ENCODE measurements at regions not wholly inside any gene's neighbourhood (a gene's known extent, or its start where the extent isn't known, plus 50 kb on each side); places are given as distances from the start of the nearest gene placed in this dataset.

- DNase-seq (ENCODE audit: low read depth, low spot score), result no peak
Observed at GRCh38 chr11:98955551-98955950, 65.2 kb upstream of the CNTN5 start.

More at GRCh38 chr11:98955551-98955950, 65.2 kb upstream of the CNTN5 start:
- no peak overlapping the region for H3K27ac ChIP-seq (ENCODE audit: control insufficient read depth, insufficient read depth)
- H3K4me2 ChIP-seq (ENCODE audit: control insufficient read depth, insufficient read depth), result no peak overlapping the region
- H3K9ac ChIP-seq (ENCODE audit: control insufficient read depth, insufficient read depth, low read length), result no peak overlapping the region
- no peak overlapping the region for H2AFZ ChIP-seq (ENCODE audit: control insufficient read depth, low read depth, low read length)
- no peak for FAIRE-seq
- intact Hi-C loops (cut with micrococcal nuclease; ENCODE audit: unreplicated experiment), result no loop called here
- ChIA-PET SMC1A (ENCODE audit: uncharacterized antibody, unreplicated experiment) (interaction anchor here (1.3 kb wide), 1 partner anchor 9 kb away, joined by 3 read pairs; no protein-coding TSS in a partner anchor), POLR2A (no interaction called here), RAD21 (ENCODE audit: unreplicated experiment) (no interaction called here), CTCF (no interaction called here)
- in situ Hi-C loops (cut with MboI), result no loop called here
- WGBS (ENCODE audit: insufficient coverage, insufficient replicate concordance, low lambda C conversion rate, missing lambda C conversion rate), result 0% methylated on average over 1 of the region's 1 CpG
- no peaks in the 10 kb centered on the region for H3K9me3 ChIP-seq (replicated peaks; ENCODE audit: control insufficient read depth, insufficient read depth, low read length)
- no peaks in the 10 kb centered on the region for H3K4me1 ChIP-seq (ENCODE audit: control insufficient read depth, insufficient read depth, low read length)
- H3K27me3 ChIP-seq (replicated peaks in 1 of 2; ENCODE audit: control insufficient read depth in 2 of 2, insufficient read depth in 2 of 2, low read length in 1 of 2), result no peaks in the 10 kb centered on the region
- no TSS peak for BruUV-seq (replicated peaks)
- TF ChIP-seq ATF7 (IDR thresholded peaks at IDR 0.05; ENCODE audit: low read depth) (no peak), HCFC1 (IDR thresholded peaks at IDR 0.05; ENCODE audit: low read length) (no peak), BCL11A (IDR thresholded peaks at IDR 0.05; ENCODE audit: low read depth, low read length) (no peak), MEF2B (IDR thresholded peaks at IDR 0.05; ENCODE audit: partially characterized antibody, poor library complexity, severe bottlenecking) (no peak), RFX5 (IDR thresholded peaks at IDR 0.05; ENCODE audit: low read depth, low read length) (no peak), BACH1 (IDR thresholded peaks at IDR 0.05; ENCODE audit: borderline replicate concordance) (no peak), CBX5 (IDR thresholded peaks at IDR 0.05; ENCODE audit: low read depth) (no peak), BHLHE40 (IDR thresholded peaks at IDR 0.05; ENCODE audit: borderline replicate concordance in 1 of 2, low read depth in 2 of 2, low read length in 1 of 2) (no peak), MYB (IDR thresholded peaks at IDR 0.05; ENCODE audit: borderline replicate concordance, low read depth, low read length) (no peak), CEBPZ (IDR thresholded peaks at IDR 0.05; ENCODE audit: low read depth, low read length) (no peak), STAT3 (IDR thresholded peaks at IDR 0.05; ENCODE audit: low read depth, low read length) (no peak), SMAD1 (IDR thresholded peaks at IDR 0.05; ENCODE audit: low read depth, partially characterized antibody) (no peak), NFYA (IDR thresholded peaks at IDR 0.05; ENCODE audit: borderline replicate concordance, low read depth, low read length) (no peak), ESRRA (IDR thresholded peaks at IDR 0.05; ENCODE audit: low read length) (no peak), LARP7 (IDR thresholded peaks at IDR 0.05) (no peak)
- TF ChIP-seq, protein P1, sequence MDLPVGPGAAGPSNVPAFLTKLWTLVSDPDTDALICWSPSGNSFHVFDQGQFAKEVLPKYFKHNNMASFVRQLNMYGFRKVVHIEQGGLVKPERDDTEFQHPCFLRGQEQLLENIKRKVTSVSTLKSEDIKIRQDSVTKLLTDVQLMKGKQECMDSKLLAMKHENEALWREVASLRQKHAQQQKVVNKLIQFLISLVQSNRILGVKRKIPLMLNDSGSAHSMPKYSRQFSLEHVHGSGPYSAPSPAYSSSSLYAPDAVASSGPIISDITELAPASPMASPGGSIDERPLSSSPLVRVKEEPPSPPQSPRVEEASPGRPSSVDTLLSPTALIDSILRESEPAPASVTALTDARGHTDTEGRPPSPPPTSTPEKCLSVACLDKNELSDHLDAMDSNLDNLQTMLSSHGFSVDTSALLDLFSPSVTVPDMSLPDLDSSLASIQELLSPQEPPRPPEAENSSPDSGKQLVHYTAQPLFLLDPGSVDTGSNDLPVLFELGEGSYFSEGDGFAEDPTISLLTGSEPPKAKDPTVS (IDR thresholded peaks at IDR 0.05; ENCODE audit: low read depth, low read length), result no peak
- TF ChIP-seq, protein P2, sequence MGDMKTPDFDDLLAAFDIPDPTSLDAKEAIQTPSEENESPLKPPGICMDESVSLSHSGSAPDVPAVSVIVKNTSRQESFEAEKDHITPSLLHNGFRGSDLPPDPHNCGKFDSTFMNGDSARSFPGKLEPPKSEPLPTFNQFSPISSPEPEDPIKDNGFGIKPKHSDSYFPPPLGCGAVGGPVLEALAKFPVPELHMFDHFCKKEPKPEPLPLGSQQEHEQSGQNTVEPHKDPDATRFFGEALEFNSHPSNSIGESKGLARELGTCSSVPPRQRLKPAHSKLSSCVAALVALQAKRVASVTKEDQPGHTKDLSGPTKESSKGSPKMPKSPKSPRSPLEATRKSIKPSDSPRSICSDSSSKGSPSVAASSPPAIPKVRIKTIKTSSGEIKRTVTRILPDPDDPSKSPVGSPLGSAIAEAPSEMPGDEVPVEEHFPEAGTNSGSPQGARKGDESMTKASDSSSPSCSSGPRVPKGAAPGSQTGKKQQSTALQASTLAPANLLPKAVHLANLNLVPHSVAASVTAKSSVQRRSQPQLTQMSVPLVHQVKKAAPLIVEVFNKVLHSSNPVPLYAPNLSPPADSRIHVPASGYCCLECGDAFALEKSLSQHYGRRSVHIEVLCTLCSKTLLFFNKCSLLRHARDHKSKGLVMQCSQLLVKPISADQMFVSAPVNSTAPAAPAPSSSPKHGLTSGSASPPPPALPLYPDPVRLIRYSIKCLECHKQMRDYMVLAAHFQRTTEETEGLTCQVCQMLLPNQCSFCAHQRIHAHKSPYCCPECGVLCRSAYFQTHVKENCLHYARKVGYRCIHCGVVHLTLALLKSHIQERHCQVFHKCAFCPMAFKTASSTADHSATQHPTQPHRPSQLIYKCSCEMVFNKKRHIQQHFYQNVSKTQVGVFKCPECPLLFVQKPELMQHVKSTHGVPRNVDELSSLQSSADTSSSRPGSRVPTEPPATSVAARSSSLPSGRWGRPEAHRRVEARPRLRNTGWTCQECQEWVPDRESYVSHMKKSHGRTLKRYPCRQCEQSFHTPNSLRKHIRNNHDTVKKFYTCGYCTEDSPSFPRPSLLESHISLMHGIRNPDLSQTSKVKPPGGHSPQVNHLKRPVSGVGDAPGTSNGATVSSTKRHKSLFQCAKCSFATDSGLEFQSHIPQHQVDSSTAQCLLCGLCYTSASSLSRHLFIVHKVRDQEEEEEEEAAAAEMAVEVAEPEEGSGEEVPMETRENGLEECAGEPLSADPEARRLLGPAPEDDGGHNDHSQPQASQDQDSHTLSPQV (IDR thresholded peaks at IDR 0.05), result no peak
- no peaks in the 10 kb centered on the region for H3K79me2 ChIP-seq (ENCODE audit: control insufficient read depth, insufficient read depth, low read length)
- H3K36me3 ChIP-seq (ENCODE audit: control insufficient read depth in 2 of 2, insufficient read depth in 2 of 2, low read length in 1 of 2), result no peaks in the 10 kb centered on the region
- no peak overlapping the region for H3K4me3 ChIP-seq
- ATAC-seq, result no peak
- no peaks in the 10 kb centered on the region for H4K20me1 ChIP-seq (ENCODE audit: control insufficient read depth, insufficient read depth)

All from GM12878 (cell line).